Vagina (tissue), 2 donors: ENCODE measurements at regions not wholly inside any gene's neighbourhood (a gene's known extent, or its start where the extent isn't known, plus 50 kb on each side); places are given as distances from the start of the nearest gene placed in this dataset.

Experiments
- POLR2A ChIP-seq, 2 donors: fragments of 450-650 bp; IDR thresholded peaks; one replicate each; pipeline ENCODE4 v1.6.1; 2017; ENCODE audit warnings: antibody characterized with exemption in 2 of 2, mild to moderate bottlenecking in 2 of 2, moderate library complexity in 2 of 2
- POLR2AphosphoS5 ChIP-seq, 2 donors: sonication (generic); formaldehyde crosslinking; IDR thresholded peaks; one replicate each; pipeline ENCODE4 v1.9.0; 2017; ENCODE audit warnings: antibody characterized with exemption in 2 of 2, mild to moderate bottlenecking in 2 of 2, low read depth in 1 of 2; ENCODE audit not compliant: insufficient read depth in 1 of 2
- TF ChIP-seq, protein P1 (sequence below), 3 experiments: fragments of 450-650 bp in 2 of 3; fragments of 200-600 bp in 1 of 3; sonication (generic) in 1 of 3; IDR thresholded peaks; one replicate each; pipeline ENCODE4 v1.5.1; 2017 to 2019; ENCODE audit warnings: antibody characterized with exemption in 3 of 3, mild to moderate bottlenecking in 2 of 3, moderate library complexity in 2 of 3

DNA sequence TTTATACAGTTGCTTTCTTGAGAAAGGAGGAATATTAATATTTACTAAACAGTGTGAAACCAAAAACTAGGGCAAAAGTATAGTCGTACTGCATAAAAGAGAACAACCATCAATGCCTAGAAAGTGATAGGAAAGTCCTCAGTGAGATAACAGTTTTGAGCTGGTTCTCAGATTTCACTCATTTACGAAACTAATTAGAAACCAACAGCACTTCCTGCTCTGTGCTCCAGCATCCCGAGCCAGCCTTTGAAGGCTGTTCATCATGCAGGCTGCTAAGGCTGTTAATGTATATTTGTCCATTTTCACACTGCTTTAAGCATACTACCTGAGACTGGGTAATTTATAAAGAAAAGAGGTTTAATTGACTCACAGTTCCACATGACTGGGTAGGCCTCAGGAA lies 2039.9 kb downstream of the EFNA5 start:
- TF ChIP-seq POLR2A (IDR thresholded peaks at IDR 0.05) (no peak), POLR2AphosphoS5 (IDR thresholded peaks at IDR 0.05; ENCODE audit: insufficient read depth in 1 of 2, low read depth in 1 of 2) (no peak)
- TF ChIP-seq, protein P1, sequence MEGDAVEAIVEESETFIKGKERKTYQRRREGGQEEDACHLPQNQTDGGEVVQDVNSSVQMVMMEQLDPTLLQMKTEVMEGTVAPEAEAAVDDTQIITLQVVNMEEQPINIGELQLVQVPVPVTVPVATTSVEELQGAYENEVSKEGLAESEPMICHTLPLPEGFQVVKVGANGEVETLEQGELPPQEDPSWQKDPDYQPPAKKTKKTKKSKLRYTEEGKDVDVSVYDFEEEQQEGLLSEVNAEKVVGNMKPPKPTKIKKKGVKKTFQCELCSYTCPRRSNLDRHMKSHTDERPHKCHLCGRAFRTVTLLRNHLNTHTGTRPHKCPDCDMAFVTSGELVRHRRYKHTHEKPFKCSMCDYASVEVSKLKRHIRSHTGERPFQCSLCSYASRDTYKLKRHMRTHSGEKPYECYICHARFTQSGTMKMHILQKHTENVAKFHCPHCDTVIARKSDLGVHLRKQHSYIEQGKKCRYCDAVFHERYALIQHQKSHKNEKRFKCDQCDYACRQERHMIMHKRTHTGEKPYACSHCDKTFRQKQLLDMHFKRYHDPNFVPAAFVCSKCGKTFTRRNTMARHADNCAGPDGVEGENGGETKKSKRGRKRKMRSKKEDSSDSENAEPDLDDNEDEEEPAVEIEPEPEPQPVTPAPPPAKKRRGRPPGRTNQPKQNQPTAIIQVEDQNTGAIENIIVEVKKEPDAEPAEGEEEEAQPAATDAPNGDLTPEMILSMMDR (IDR thresholded peaks at IDR 0.05): no peak
